Loucy (cell line): ENCODE measurements at regions not wholly inside any gene's neighbourhood (a gene's known extent, or its start where the extent isn't known, plus 50 kb on each side); places are given as distances from the start of the nearest gene placed in this dataset.
"Not testable (repeated sequence)": the region's sequence is repeated elsewhere in the genome, so short reads cannot be mapped to it uniquely, and the experiment has no call there.

Experiments used
- H2AFZ ChIP-seq: fragments of 200-600 bp; sonication (generic); 2 replicates; pipeline ENCODE4 v1.6.0; 2016; ENCODE audit warnings: antibody characterized with exemption, mild to moderate bottlenecking, low read length, moderate library complexity
- H3F3A ChIP-seq: fragments of 200-600 bp; 2 replicates; pipeline ENCODE4 v1.6.0; 2016; ENCODE audit warnings: antibody characterized with exemption, low read depth, mild to moderate bottlenecking
- H3K27me3 ChIP-seq: fragments of 200-600 bp; sonication (generic); 2 replicates; pipeline ENCODE4 v1.6.1; 2014; ENCODE audit warnings: low read length, mild to moderate bottlenecking; ENCODE audit not compliant: insufficient read depth, poor library complexity, severe bottlenecking
- H3K36me3 ChIP-seq: fragments of 200-600 bp; sonication (generic); 2 replicates; pipeline ENCODE4 v1.6.1; 2016; ENCODE audit warnings: low read length; ENCODE audit not compliant: insufficient read depth
- H3K4me1 ChIP-seq: fragments of 200-600 bp; sonication (generic); 2 replicates; pipeline ENCODE4 v1.5.1; 2014; ENCODE audit warnings: low read length, mild to moderate bottlenecking; ENCODE audit not compliant: insufficient read depth, poor library complexity, severe bottlenecking
- H3K4me2 ChIP-seq: fragments of 200-600 bp; sonication (generic); 2 replicates; pipeline ENCODE4 v1.6.0; 2014; ENCODE audit warnings: antibody characterized with exemption, low read length, low read depth, mild to moderate bottlenecking; ENCODE audit not compliant: poor library complexity, severe bottlenecking
- H3K4me3 ChIP-seq: fragments of 200-600 bp; sonication (generic); 2 replicates; pipeline ENCODE4 v1.5.1; 2014; ENCODE audit warnings: low read length, mild to moderate bottlenecking, mixed read lengths; ENCODE audit not compliant: poor library complexity, severe bottlenecking
- H3K79me2 ChIP-seq: fragments of 200-600 bp; sonication (generic); 2 replicates; pipeline ENCODE4 v1.6.1; 2014; ENCODE audit warnings: low read length; ENCODE audit not compliant: insufficient read depth
- H3K9ac ChIP-seq: fragments of 200-600 bp; sonication (generic); 2 replicates; pipeline ENCODE4 v1.6.0; 2014; ENCODE audit warnings: mild to moderate bottlenecking, low read depth, low read length, moderate library complexity; ENCODE audit not compliant: poor library complexity, severe bottlenecking
- H3K9me2 ChIP-seq: fragments of 200-600 bp; sonication (generic); replicated peaks from 2 replicates; pipeline ENCODE4 v1.6.1; 2016; ENCODE audit warnings: low read depth, low read length, mixed read lengths
- H3K9me3 ChIP-seq: fragments of 200-600 bp; sonication (generic); 2 replicates; pipeline ENCODE4 v1.6.1; 2014; ENCODE audit warnings: mild to moderate bottlenecking, antibody characterized with exemption, low read length, low read depth; ENCODE audit not compliant: insufficient read depth
- H4K20me1 ChIP-seq: fragments of 200-600 bp; sonication (generic); 2 replicates; pipeline ENCODE4 v1.6.0; 2014; ENCODE audit warnings: antibody characterized with exemption, low read length, mild to moderate bottlenecking; ENCODE audit not compliant: insufficient read depth, poor library complexity, severe bottlenecking
- CTCF ChIP-seq: fragments of 200-600 bp; sonication (generic); conservative IDR thresholded peaks from 2 replicates; pipeline ENCODE4 v1.5.1; 2014; ENCODE audit warnings: mild to moderate bottlenecking, antibody characterized with exemption, low read length
- EZH2phosphoT487 ChIP-seq: fragments of 200-600 bp; IDR thresholded peaks from 2 replicates; pipeline ENCODE4 v1.6.1; 2018; ENCODE audit warnings: antibody characterized with exemption, mild to moderate bottlenecking, moderate library complexity, borderline replicate concordance

- Histone ChIP-seq H3K4me3 (no peak overlapping the region), H4K20me1 (no peaks in the 10 kb centered on the region), H3K4me2 (no peak overlapping the region), H3F3A (no peaks in the 10 kb centered on the region), H3K36me3 (no peaks in the 10 kb centered on the region), H2AFZ (no peak overlapping the region), H3K4me1 (no peaks in the 10 kb centered on the region), H3K79me2 (no peaks in the 10 kb centered on the region), H3K27me3 (no peaks in the 10 kb centered on the region), H3K9me3 (no peaks in the 10 kb centered on the region; the same call in 1 of the 2 replicates), H3K9me2 (no peaks in the 10 kb centered on the region), H3K9ac (no peak overlapping the region)
- TF ChIP-seq CTCF = no peak
Observed at GRCh38 chr10:59434463-59435321, 72.3 kb upstream of the FAM13C start.

GRCh38 chr10:59433720-59434428, 71.5 kb upstream of the FAM13C start:
- Histone ChIP-seq H2AFZ (no peak overlapping the region), H3F3A (no peaks in the 10 kb centered on the region), H3K9ac (no peak overlapping the region), H3K4me3 (no peak overlapping the region), H3K4me2 (no peak overlapping the region), H3K9me2 (no peaks in the 10 kb centered on the region), H3K4me1 (no peaks in the 10 kb centered on the region), H4K20me1 (no peaks in the 10 kb centered on the region), H3K9me3 (no peaks in the 10 kb centered on the region; the same call in 1 of the 2 replicates), H3K27me3 (no peaks in the 10 kb centered on the region), H3K36me3 (no peaks in the 10 kb centered on the region), H3K79me2 (no peaks in the 10 kb centered on the region)
- no peak for TF ChIP-seq CTCF
- TF ChIP-seq EZH2phosphoT487 = no peak

GRCh38 chr10:59432207-59432900, 70.0 kb upstream of the FAM13C start:
- 0 out of 2 replicates have a peak, but pooled peaks cover 3% of the 10 kb centered on the region for H3K9me3 ChIP-seq
- no peaks in the 10 kb centered on the region for H3K4me1 ChIP-seq
- H3F3A ChIP-seq = no peaks in the 10 kb centered on the region
- no peaks in the 10 kb centered on the region for H3K27me3 ChIP-seq
- H4K20me1 ChIP-seq = no peaks in the 10 kb centered on the region
- no peaks in the 10 kb centered on the region for H3K79me2 ChIP-seq
- no peak overlapping the region for H3K9ac ChIP-seq
- TF ChIP-seq CTCF = no peak
- TF ChIP-seq EZH2phosphoT487 = no peak
- H3K4me2 ChIP-seq = no peak overlapping the region
- no peak overlapping the region for H3K4me3 ChIP-seq
- H3K9me2 ChIP-seq = no peaks in the 10 kb centered on the region
- no peaks in the 10 kb centered on the region for H3K36me3 ChIP-seq
- no peak overlapping the region for H2AFZ ChIP-seq

- not testable (repeated sequence) for H4K20me1 ChIP-seq
Observed at GRCh38 chr10:59413795-59414194, 51.4 kb upstream of the FAM13C start.

More at GRCh38 chr10:59413795-59414194, 51.4 kb upstream of the FAM13C start:
- not testable (repeated sequence) for H3K79me2 ChIP-seq, H3K9me3 ChIP-seq, H3K4me1 ChIP-seq, H3K9me2 ChIP-seq, H3K4me2 ChIP-seq, H2AFZ ChIP-seq, H3K36me3 ChIP-seq, H3K4me3 ChIP-seq, H3F3A ChIP-seq, H3K27me3 ChIP-seq, H3K9ac ChIP-seq
